ENCODE measurements at regions not wholly inside any gene's neighbourhood (a gene's known extent, or its start where the extent isn't known, plus 50 kb on each side); places are given as distances from the start of the nearest gene placed in this dataset.
"Not testable (repeated sequence)": the region's sequence is repeated elsewhere in the genome, so short reads cannot be mapped to it uniquely, and the experiment has no call there.

DNA sequence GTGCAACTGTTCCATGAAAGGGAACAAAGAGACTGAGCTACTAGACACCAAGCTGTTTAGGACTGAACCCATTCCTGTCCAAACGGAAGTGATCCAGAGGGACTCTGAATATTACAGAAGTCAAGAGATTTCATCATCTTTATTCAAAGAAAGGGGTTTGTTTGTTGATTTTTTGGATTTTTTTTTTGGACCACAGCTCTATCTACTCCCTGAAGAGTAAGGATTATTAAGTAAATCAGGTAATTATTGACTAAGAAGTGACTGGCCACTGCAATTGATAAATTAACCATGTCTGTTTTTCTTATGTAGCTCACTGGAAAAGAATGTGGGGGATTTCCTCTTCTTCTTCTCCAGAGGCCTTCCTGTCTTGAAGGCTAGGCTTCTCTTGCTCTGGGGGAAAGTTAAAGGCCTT lies 146.6 kb upstream of the TPM1 start:
- no peak for DNase-seq (ENCODE audit: low read depth in 3 of 3, low spot score in 1 of 3)

DNA sequence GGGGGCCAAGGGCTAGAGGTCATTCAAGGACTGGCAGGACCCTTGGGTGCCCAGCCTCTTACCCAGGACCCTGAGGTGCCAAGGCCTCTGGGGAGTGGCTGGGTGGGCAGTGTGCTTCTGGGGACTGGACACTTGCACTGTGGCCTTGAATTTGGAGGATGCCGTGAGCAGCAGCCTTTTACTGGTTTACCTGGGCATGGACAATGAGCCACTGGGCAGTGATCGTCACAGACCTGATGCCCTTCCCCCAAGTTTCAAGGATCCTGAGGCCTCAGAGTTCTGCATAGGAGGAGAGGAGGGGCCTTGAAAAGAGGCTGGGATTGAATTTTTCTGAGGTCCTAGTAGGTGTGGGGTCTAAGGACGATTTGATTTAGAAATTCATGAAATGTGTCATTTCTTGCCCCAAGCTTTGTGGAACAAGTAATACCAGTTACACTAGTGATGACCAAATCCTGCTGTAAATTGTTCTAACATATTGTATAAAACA lies 146.1 kb upstream of the TPM1 start:
- no peak for DNase-seq (ENCODE audit: low read depth in 3 of 3, low spot score in 1 of 3)

DNA sequence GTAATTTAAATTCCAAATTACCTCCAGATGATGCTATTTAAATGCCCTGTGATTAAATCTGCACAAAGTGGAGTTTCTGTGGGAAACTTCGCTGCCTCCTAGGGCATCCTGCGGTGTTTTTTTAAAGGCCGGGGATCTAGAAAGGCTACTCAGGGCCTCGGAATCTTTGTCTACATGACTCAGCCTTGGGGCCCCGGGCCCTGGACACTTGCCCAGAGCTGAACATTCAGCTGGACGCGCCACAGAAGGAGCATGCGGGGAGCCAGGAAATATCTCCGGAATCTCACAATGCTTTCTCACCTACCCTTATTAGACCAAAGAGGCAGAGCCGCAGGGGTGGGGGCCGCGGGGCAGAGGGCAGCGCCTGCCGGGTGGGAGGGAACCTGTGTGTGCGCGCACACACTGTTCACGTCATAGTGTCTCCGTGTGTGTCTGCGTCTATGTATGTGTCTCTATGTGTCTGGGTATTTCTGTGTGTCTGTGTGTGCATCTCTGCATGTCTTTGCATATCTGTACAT lies 145.5 kb upstream of the TPM1 start:
- no peak for DNase-seq (ENCODE audit: low read depth in 3 of 3, low spot score in 1 of 3)

DNA sequence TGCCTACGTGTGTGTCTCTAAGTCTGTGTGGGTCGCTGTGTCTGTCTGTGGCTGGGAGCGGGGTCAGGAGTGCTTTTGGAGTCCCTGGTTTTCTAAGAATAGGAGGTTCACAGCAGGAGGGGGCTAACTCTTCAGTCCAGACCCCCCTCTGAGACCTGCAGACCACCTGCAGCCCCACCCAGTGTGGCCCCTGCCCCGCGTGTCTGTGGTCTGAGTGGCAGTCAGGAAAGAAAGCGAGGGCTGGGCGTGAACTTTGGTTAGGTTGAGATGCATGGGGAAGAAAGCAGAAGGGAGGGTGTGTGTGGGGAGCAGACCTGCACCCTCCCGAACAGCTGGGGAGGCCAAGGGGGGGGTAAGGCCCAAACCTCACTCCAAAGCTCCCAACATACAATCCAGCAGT lies 144.9 kb upstream of the TPM1 start:
- DNase-seq (ENCODE audit: low read depth in 3 of 3, low spot score in 1 of 3) = no peak

DNA sequence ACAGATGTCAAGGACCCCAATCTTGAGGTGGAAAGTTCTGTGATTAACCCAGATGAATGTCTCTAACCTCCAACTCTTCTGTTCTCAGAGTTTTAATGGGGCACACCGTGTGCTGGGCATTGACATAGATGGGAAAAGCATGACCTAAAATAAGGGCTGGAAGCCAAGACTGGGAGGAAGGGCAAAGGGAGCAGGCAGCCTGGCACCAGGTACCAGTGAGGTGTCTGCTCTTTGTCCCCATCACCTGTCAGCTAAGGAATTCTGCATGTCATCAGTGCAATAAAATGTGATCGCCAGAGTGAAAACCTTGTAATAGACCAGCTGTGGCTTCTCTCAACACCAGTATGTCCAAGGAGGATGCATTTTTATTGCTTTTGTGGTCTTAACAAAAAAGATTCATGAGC lies 143.5 kb upstream of the TPM1 start:
- DNase-seq (ENCODE audit: low read depth in 3 of 3, low spot score in 1 of 3) = no peak

DNA sequence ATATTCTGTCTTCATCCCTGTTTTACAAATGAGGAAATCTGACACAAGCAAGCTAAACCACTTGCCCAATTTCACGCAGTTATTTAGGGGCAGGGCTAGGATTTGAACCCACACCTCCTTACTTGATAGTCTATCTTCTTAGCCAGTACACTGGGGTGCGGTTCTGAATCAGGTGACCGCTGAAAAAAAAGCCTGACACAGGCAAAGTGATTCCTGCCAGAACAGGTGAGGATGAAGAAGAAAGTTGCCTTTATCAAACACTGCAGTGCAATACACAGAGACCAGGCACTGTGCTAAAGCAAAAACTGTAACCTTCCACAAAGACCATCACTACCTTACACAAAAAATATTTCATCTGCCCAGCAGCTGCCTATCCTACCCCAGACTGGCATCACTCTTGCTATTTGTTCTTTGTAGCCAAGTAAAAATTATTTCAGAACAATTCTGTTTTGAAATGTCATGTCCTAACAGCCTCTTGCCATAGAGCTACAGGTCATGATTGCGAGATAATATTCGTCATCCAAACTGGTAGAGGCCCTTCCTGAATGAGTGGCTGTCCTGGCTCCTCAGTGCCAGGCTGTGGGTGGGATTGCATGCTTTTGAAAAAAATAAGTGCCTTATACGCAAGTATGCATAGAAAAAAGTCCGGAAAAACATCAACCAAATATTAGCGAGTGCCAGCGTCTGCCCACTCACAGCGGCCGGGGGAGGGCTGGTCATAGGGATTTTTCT lies 142.3 kb upstream of the TPM1 start:
- DNase-seq (ENCODE audit: low read depth in 3 of 3, low spot score in 1 of 3) = no peak

DNA sequence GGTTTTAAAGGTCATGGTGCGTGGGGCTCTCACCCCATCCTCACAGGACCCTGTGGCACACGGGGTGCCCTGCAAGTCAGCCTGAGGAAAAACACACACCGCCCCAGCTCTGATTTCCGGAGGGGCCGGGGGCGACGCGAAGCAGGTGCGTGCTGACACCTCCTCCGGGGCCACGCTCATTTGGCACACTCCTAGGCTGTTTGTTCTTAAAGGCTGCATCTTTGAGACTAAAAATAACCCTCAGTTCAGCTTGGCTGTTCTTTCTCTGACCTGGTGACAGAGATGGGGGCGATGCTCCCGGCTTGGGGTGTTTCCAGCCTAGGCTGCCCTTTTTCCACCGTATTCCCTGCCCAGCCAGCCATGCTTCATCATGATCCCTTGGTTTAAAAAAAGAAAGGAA lies 141.5 kb upstream of the TPM1 start:
- DNase-seq (ENCODE audit: low read depth in 3 of 3, low spot score in 1 of 3) = no peak

DNA sequence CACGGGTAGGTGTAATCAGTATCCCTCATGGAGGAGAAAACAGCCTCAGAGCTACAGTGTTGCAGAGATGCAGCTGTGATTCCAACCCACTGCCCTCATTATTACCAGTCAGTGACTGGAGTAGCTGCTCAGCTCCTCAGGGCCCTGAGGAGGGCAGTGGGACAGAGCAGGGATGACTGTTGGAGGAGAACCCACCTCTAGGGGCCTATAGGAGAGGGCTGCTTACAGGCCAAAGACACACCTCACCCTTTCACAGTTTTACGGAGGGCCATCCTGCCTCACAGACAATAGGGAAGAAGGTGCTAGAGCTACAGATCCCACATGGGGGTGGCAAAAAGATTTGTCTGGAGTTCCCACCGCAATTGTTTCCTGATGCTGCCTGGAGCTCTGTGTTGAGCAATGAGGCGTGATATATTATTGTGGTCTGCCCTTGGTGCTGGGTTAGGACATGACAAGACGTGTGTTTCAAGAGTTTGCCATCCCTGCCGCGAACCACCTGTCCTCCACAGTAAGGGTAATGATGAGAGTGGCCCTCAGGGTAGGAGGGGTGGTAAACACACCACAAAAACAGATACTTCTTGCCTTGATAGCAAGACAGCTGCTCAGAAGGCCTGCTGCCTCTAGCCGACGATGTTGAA lies 140.5 kb upstream of the TPM1 start:
- DNase-seq (ENCODE audit: low read depth in 3 of 3, low spot score in 1 of 3) = no peak

DNA sequence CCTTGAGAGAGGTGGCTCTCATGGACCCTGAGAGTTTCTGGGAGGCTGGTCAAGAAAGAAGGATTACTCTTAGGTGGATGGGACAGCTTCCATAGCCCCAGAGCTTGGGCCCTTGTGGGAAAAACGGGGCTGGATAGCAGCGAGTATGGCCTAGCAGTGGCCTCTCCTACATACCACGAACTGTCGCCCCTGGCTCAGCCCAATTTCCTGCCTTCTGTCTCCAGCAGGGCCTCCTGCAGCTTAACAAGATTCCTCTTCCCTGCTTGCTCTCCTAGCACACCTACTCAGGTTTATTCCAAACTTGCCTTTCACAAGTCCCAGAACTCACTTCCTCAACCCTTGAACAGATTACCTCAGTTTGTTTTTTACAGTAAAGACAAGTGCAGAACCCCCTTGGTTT lies 139.7 kb upstream of the TPM1 start:
- no peak for DNase-seq (ENCODE audit: low read depth in 3 of 3, low spot score in 1 of 3)

DNA sequence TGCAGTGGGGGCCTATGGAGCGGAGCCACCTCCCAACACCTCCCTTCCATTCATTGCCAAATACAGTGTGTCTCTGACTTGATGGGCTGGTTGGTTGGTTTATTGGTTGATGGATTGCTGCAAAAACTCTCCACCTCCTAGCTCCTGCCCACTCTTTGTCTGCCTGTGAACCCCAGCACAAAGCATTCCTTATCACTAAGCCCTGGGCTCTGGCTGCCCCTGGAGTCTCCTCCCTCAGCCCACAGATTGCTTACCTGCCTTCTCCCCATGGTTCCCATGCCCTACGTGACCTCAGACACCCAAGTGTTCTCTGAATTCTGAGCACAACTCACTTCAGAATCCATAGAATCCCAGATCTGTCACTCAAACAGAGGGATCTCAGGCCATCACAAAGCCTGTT lies 139.1 kb upstream of the TPM1 start:
- DNase-seq (ENCODE audit: low read depth in 3 of 3, low spot score in 1 of 3) = no peak

DNA sequence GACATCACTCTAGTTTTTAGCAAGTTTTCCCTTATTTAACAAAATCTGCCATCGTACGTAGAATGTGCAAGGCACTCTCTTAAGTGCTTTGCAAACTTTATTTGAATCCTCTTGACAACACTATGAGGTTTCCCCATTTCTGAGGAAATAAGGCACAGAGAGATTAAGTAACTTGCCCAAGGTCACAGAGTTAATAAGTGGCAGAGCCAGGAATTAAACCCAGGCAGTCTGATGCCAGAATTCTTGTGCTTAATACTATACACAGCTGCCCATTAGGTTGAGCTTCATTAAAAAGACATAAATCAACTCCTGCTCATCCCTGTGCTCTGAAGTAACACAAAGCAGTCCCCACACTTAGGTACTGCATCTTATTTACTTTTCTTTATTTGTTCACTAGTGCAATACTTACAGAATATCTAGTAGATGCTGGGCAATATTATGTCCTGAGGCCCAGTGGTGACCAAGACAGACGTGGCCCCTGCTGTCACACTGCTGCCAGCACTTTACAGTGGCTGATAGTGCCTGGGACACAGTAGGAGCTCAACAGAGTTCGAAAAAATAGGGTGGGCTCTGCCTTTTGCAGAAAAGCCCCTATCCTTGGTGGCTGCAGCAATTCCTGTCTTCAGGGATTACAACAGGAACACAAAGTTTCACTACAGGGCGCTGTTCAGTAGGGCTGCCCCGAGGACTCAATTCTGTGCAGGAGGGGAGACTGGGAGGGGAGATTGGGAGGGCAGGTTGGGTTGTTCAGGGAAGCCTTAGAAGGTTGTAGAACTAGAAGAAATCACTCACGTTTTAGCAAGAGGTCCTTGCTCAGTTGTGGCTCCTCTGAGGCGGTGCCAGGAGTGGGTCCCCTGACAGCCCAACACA lies 138.3 kb upstream of the TPM1 start:
- DNase-seq (ENCODE audit: low read depth in 3 of 3, low spot score in 1 of 3) = no peak

DNA sequence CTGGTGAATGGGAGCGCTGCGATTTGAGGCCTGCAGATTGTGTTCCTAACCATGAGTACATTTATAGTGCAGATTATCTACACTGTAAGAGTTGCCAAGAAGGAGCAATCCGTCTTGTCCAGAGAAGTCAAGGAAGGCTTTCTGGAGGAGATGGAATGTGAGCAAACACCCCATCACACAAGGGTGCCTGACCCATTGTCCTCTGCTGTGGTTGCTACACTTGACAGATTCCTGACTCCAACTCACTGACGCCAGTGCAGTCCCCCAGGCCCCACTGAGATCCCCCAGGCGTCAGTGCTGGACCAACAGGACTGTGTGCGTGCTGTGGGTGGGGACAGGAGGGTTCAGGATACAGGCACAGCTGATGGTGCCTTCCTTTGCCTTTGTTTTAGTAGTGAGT lies 135.9 kb upstream of the TPM1 start:
- no peak for DNase-seq (ENCODE audit: low read depth in 3 of 3, low spot score in 1 of 3)

DNA sequence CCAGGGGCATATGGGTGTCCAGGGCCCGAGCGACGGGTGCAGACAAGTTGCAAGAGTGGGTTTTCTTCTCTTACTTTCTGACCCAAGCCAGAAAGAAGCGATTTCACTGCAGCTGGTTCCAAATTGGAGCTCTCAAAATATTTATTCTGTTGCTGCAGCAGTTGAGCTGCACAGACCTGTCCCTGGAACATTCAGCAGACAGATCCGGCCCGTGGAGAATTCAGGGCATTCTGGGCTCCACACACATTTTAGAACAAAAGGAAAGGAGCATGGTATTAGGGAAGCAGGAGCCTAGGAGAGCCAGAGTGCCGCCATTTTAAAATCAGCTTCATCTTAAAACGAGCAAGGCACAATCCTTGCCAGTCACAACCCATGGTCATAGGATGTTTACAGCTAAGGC lies 135.3 kb upstream of the TPM1 start:
- no peak for DNase-seq (ENCODE audit: low read depth in 3 of 3, low spot score in 1 of 3)

DNA sequence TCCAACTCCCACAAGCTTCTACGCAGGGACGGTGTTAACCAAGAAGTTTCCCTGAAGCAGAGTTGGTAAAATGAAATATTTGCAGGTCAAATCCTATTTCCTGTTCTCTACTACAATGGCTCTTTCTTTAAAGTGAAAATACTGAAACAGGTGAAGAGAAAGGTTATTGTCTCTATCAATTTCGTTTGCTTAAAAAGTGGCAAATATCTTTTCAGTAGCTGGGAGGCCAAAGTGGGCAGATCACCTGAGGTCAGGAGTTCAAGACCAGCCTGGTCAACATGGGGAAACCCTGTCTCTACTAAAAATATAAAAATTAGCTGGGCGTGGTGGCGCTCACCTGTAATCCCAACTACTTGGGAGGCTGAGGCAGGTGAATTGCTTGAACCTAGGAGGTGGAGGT lies 134.2 kb upstream of the TPM1 start:
- DNase-seq (ENCODE audit: low read depth in 3 of 3, low spot score in 1 of 3) = not testable (repeated sequence)

DNA sequence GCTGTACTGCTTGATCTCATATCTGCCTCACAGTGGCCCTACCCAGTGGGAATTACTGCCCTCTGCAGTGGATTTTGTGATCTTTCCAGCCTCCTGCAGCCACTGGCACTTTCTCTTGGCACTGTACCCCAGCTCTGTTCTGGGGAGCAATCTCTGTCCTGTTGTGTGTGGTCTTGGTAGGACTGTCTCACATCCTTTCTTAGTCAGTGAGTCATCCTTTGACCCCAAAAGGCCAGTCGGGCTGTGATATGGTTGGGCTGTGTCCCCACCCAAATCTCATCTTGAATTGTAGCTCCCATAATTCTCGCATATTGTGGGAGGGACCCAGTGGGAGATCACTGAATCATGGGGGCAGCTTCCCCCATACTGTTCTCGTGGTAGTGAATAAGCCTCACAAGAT lies 133.3 kb upstream of the TPM1 start:
- DNase-seq (ENCODE audit: low read depth in 3 of 3, low spot score in 1 of 3) = no peak

DNA sequence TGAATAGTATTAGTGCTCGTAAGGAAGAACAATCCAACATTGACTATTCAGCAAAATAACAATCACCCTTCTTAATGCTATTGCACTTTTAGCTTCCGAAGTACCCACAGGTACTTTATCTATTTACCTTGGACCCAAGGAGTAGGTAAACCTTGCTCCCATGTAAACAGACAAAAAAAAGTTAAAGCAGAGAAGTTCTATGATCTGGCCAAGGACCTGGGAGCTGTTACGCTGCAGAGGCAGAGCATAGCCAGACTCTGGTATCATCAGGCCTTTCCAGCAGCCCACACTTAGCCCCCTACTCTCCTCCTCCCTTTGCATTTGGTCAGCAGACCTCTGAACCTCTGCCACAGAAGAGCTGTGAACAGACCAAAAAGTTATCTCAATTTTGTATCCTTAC lies 130.3 kb upstream of the TPM1 start:
- DNase-seq (ENCODE audit: low read depth in 3 of 3, low spot score in 1 of 3) = no peak

DNA sequence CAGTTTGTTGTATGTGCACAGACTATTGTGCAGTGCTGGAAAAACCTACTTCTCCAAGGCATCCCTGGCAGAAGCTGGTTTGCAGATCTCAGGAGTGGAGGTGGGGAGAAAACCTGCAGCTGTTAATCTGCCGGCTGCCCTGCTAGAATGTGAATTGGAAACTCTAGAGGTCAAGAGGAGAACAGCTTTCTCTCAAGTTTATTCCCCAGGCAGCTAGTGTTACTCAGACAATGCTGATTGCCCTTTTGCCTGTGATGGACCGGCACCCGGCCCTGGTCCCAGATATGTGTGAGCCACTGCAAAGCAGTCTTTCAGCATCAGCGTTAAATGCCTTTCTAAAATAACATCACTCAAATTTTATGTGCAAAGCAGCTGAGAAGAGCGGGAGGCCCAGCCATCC lies 129.7 kb upstream of the TPM1 start:
- no peak for DNase-seq (ENCODE audit: low read depth in 3 of 3, low spot score in 1 of 3)

DNA sequence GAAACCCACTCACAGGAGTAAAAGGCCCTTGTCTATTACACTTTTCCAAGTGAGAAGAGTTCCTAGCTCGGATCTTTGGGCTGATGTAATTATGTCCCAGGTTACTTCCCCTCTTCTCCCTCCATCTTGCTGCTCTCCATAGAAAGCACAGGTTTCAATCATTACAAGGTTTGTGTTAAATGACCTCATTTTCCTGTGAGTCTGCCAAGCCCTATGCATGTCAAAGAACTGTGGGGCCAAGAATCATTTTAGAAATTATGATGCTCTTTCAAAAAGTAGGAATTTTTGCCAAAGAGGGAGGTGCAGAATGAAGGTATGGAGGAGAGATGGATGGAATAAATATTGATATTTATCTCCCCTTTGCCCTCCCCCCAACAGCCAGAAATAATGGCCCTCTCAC lies 129.3 kb upstream of the TPM1 start:
- no peak for DNase-seq (ENCODE audit: low read depth in 3 of 3, low spot score in 1 of 3)

DNA sequence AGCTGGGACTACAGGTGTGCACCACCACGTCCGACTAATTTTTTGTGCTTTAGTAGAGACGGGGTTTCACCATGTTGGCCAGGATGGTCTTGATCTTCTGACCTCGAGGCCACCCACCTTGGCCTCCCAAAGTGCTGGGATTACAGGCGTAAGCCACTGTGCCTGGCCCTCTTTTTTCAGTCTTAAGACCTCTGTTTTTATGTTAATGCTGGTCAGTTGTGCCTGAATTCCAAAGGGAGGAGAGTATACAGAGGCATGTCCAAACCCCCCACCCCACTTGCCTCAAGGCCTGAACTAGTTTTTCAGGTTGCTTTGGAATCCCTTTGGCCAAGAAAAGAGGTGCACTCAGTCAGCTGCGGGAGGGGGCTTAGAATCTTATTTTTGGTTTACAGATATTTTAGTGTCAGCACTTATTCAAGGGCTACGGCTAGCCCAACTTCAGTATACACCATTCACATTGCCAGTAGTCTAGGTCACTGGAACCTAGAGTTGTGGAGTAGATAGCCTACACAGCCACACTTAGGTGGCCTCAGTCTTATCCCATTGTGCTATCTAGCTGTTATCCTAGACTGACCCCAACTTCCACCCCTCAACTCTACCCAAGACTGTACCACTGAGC lies 128.0 kb upstream of the TPM1 start:
- no peak for DNase-seq (ENCODE audit: low read depth in 3 of 3, low spot score in 1 of 3)

DNA sequence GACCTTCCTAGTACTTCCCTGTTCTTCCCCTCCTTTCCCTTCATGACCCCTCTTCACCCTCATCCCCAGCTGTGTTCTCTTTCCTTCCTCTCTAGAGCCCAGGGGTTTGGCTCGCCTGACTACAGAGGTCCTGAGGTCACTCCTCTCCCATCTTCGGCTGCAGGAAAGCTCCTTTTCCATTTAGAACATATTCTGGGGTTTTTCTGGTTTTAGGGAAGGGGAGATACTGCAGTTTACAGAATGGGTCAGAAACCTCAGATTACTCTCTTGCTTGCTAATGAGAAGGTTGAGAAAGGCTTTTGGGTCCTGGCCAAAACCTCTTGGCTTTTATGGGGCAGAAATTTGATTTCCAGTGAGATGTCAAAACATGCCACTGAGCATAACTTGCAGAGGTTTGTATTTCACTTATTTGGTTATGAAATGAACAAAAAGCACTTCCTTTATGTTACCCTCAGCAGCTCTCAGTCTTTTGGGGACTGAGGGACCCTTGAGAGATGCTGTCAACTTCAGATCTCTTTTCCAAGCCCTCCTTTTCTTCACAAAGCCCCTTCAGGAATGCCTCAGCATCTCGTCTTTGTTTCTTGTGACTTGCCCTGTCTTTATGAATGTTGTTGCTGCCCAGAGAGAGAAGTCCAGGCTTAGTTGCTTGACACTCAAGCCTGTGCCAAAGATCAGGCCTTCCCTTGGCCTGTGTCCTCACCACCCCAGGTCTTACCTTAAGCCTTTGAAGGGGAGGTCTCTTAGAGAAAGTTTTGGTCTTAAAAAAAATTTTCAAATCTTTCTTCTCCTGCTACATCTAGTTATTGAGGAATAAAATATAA lies 121.7 kb upstream of the TPM1 start:
- no peak for DNase-seq (ENCODE audit: low read depth in 3 of 3, low spot score in 1 of 3)

DNA sequence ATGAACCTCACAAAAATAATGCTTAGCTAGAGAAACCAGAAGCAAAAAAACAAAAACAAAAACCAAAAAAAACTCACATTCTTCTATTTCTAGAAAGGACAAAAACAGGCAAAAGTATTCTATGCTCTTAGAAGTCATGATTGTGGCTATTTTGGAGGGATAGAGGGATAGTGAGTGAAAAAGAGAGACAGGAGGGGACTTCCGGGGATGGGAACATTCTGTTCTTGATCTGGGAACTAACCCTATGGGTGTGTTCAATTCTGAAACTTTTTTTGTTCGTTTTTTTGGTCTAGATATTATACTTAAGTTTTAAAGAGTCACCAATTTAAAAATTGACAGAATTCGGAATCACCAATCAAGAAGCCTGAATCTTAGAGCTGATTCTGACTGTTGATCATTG lies 120.0 kb upstream of the TPM1 start:
- no peak for DNase-seq (ENCODE audit: low read depth in 3 of 3, low spot score in 1 of 3)

Data from stimulated activated CD4-positive, alpha-beta T cell treated with anti-CD3 and anti-CD28 coated beads, TNF-alpha, amount 100 ng/mL, for 1 hour (primary cell).